ENCODE measurements at regions not wholly inside any gene's neighbourhood (a gene's known extent, or its start where the extent isn't known, plus 50 kb on each side); places are given as distances from the start of the nearest gene placed in this dataset.

DNA sequence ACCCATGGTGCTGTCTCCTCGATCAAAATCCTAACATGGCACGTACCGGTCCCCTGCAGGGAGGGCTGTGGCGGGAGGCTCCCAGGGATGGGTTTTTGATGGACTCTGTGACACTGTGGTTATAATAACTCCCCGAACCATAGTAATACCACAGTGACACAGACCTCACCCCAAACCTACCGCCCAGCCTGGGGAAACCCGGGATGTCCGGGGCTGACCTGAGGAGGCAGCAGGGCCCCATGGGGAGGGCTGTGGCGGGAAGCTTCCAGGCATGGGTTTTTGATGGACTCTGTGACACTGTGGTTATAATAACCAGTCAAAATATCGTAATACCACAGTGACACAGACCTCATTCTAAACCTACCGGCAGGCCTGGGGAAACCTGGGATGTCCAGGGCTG is 378.0 kb downstream of the TMEM121 start:
- TF ChIP-seq, protein P1, sequence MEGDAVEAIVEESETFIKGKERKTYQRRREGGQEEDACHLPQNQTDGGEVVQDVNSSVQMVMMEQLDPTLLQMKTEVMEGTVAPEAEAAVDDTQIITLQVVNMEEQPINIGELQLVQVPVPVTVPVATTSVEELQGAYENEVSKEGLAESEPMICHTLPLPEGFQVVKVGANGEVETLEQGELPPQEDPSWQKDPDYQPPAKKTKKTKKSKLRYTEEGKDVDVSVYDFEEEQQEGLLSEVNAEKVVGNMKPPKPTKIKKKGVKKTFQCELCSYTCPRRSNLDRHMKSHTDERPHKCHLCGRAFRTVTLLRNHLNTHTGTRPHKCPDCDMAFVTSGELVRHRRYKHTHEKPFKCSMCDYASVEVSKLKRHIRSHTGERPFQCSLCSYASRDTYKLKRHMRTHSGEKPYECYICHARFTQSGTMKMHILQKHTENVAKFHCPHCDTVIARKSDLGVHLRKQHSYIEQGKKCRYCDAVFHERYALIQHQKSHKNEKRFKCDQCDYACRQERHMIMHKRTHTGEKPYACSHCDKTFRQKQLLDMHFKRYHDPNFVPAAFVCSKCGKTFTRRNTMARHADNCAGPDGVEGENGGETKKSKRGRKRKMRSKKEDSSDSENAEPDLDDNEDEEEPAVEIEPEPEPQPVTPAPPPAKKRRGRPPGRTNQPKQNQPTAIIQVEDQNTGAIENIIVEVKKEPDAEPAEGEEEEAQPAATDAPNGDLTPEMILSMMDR (IDR thresholded peaks at IDR 0.05; ENCODE audit: low read depth, low read length, poor library complexity, severe bottlenecking) = no peak
- no peak for TF ChIP-seq EZH2phosphoT487 (IDR thresholded peaks at IDR 0.05; ENCODE audit: borderline replicate concordance, low read length)

Data from DOHH2 (cell line).